H1 (cell line): ENCODE measurements at regions not wholly inside any gene's neighbourhood (a gene's known extent, or its start where the extent isn't known, plus 50 kb on each side); places are given as distances from the start of the nearest gene placed in this dataset.

Experiments used
- CTCF ChIA-PET: fragments of 300-600 bp; sonication (Branson Sonifier 250); formaldehyde crosslinking; loops from one replicate; lab custom pipeline; 2021; ENCODE audit not compliant: partially characterized antibody; lab: Charles Lee
- POLR2A ChIA-PET: fragments of 300-600 bp; sonication (Branson Sonifier 250); formaldehyde crosslinking; loops from one replicate; lab custom pipeline; 2021; ENCODE audit warnings: inconsistent platforms; ENCODE audit not compliant: partially characterized antibody; lab: Charles Lee
- DNase-seq, 2 experiments: peaks; one replicate each; pipeline versions ENCODE4 v3.0.0 to v3.0.0-alpha.2; 2010 to 2022; ENCODE audit warnings: low spot score in 2 of 2, low read depth in 1 of 2, mixed read lengths in 1 of 2
- FAIRE-seq: peaks from 2 replicates; lab custom pipeline; 2011; peaks lifted over from hg19 to GRCh38; lab: Jason Lieb, UNC
- H2AFZ ChIP-seq: 2 replicates; pipeline ENCODE4 v1.8.1; 2012; ENCODE audit warnings: low read length, inconsistent platforms
- H2AK5ac ChIP-seq: 2 replicates; pipeline ENCODE4 v1.6.1; 2013; ENCODE audit warnings: low read depth, low read length
- H2BK120ac ChIP-seq: replicated peaks from 2 replicates; pipeline ENCODE3; 2013; ENCODE audit warnings: low read depth, low read length, inconsistent platforms
- H2BK12ac ChIP-seq: 2 replicates; pipeline ENCODE4 v1.6.1; 2013; ENCODE audit warnings: low read depth, low read length
- H2BK15ac ChIP-seq: 2 replicates; pipeline ENCODE4 v1.6.1; 2013; ENCODE audit warnings: low read length
- H2BK20ac ChIP-seq: 2 replicates; pipeline ENCODE4 v1.6.1; 2013; ENCODE audit warnings: low read length
- H2BK5ac ChIP-seq: 2 replicates; pipeline ENCODE4 v1.6.1; 2013; ENCODE audit warnings: low read depth, low read length
- H3K14ac ChIP-seq: 2 replicates; pipeline ENCODE4 v1.6.1; 2013; ENCODE audit warnings: inconsistent platforms; ENCODE audit not compliant: insufficient read length
- H3K18ac ChIP-seq: 2 replicates; pipeline ENCODE4 v1.6.1; 2013; ENCODE audit warnings: low read length; ENCODE audit errors: extremely low read depth
- H3K23ac ChIP-seq: 2 replicates; pipeline ENCODE4 v1.6.1; 2013; ENCODE audit warnings: inconsistent platforms; ENCODE audit not compliant: insufficient read length
- H3K23me2 ChIP-seq: 2 replicates; pipeline ENCODE4 v1.6.1; 2013; ENCODE audit warnings: low read depth, low read length
- H3K27ac ChIP-seq: 2 replicates; pipeline ENCODE4 v1.6.1; 2011; ENCODE audit warnings: low read depth, low read length, inconsistent platforms
- H3K27me3 ChIP-seq, 4 experiments: replicated peaks in 1 of 4; 1 replicate in 1 of 4; 2 replicates in 3 of 4; pipeline versions ENCODE4 v1.6.1 to v1.8.1; 2011 to 2013; ENCODE audit warnings: low read length in 3 of 4, mild to moderate bottlenecking in 3 of 4, inconsistent platforms in 2 of 4, mixed read lengths in 2 of 4, moderate library complexity in 1 of 4; ENCODE audit not compliant: control insufficient read depth in 3 of 4, insufficient read depth in 3 of 4; ENCODE audit errors: extremely low read depth in 1 of 4
- H3K36me3 ChIP-seq, 4 experiments: 2 replicates each; pipeline versions ENCODE4 v1.6.1 to v1.8.1; 2011 to 2013; ENCODE audit warnings: mild to moderate bottlenecking in 4 of 4, low read length in 3 of 4, moderate library complexity in 2 of 4, control low read depth in 1 of 4, inconsistent platforms in 1 of 4; ENCODE audit not compliant: insufficient read depth in 4 of 4, control insufficient read depth in 2 of 4
- H3K4ac ChIP-seq: replicated peaks from 2 replicates; pipeline ENCODE3; 2013; ENCODE audit warnings: low read length, low read depth, mixed read lengths, inconsistent platforms; ENCODE audit not compliant: insufficient read length
- H3K4me1 ChIP-seq, 4 experiments: replicated peaks in 1 of 4; 1 replicate in 1 of 4; 2 replicates in 3 of 4; pipeline versions ENCODE4 v1.6.1 to v1.8.1; 2011 to 2013; ENCODE audit warnings: low read length in 3 of 4, inconsistent platforms in 2 of 4, mixed read lengths in 1 of 4; ENCODE audit not compliant: insufficient read depth in 4 of 4, control insufficient read depth in 3 of 4
- H3K4me2 ChIP-seq, 2 experiments: 2 replicates each; pipeline versions ENCODE4 v1.6.1 to v1.8.1; 2011 to 2013; ENCODE audit warnings: low read depth in 2 of 2, low read length in 2 of 2, control low read depth in 1 of 2, inconsistent platforms in 1 of 2, mild to moderate bottlenecking in 1 of 2; ENCODE audit not compliant: insufficient read depth in 1 of 2
- H3K4me3 ChIP-seq, 4 experiments: fragments of 200-600, 300-600 bp in 1 of 4; sonication (generic), shearing (Covaris generic), sonication (Bioruptor Twin) in 1 of 4; 2 replicates each; pipeline versions ENCODE4 v1.5.1 to v1.8.1; 2011 to 2016; ENCODE audit warnings: low read length in 4 of 4, low read depth in 3 of 4, control low read depth in 2 of 4, inconsistent platforms in 2 of 4, mild to moderate bottlenecking in 2 of 4, mixed read lengths in 1 of 4, moderate library complexity in 1 of 4; ENCODE audit not compliant: insufficient read depth in 2 of 4; ENCODE audit errors: extremely low read depth in 1 of 4
- H3K56ac ChIP-seq: replicated peaks from 2 replicates; pipeline ENCODE3; 2013; ENCODE audit warnings: low read depth, mild to moderate bottlenecking, mixed read lengths, low read length, inconsistent platforms; ENCODE audit not compliant: insufficient read length
- H3K79me1 ChIP-seq: 2 replicates; pipeline ENCODE4 v1.6.1; 2013; ENCODE audit warnings: low read depth, low read length, control low read depth
- H3K79me2 ChIP-seq, 2 experiments: 2 replicates each; pipeline versions ENCODE4 v1.6.1 to v1.8.1; 2012 to 2013; ENCODE audit warnings: low read length in 2 of 2, mild to moderate bottlenecking in 2 of 2, inconsistent platforms in 1 of 2; ENCODE audit not compliant: insufficient read depth in 2 of 2, control insufficient read depth in 1 of 2
- H3K9ac ChIP-seq, 4 experiments: replicated peaks in 1 of 4; 1 replicate in 1 of 4; 2 replicates in 3 of 4; pipeline versions ENCODE4 v1.6.1 to v1.8.1; 2011 to 2013; ENCODE audit warnings: low read depth in 3 of 4, low read length in 3 of 4, control low read depth in 2 of 4, mild to moderate bottlenecking in 2 of 4, moderate library complexity in 2 of 4, inconsistent platforms in 1 of 4; ENCODE audit errors: extremely low read depth in 1 of 4
- H3K9me3 ChIP-seq, 2 experiments: 2 replicates each; pipeline versions ENCODE4 v1.6.1 to v1.8.1; 2012 to 2013; ENCODE audit warnings: mild to moderate bottlenecking in 2 of 2, moderate library complexity in 2 of 2, control low read depth in 1 of 2, inconsistent platforms in 1 of 2, low read depth in 1 of 2, low read length in 1 of 2, mixed read lengths in 1 of 2; ENCODE audit not compliant: insufficient read depth in 2 of 2
- H4K20me1 ChIP-seq, 2 experiments: replicated peaks in 1 of 2; 2 replicates each; pipeline versions ENCODE3 to v1.8.1; 2011 to 2013; ENCODE audit warnings: inconsistent platforms in 2 of 2, low read length in 2 of 2, mild to moderate bottlenecking in 1 of 2; ENCODE audit not compliant: insufficient read depth in 2 of 2, control insufficient read depth in 1 of 2
- H4K5ac ChIP-seq: 2 replicates; pipeline ENCODE4 v1.6.1; 2013; ENCODE audit warnings: low read length, low read depth, mixed read lengths, inconsistent platforms; ENCODE audit not compliant: insufficient read length
- H4K8ac ChIP-seq: 2 replicates; pipeline ENCODE4 v1.8.0; 2013; ENCODE audit warnings: mild to moderate bottlenecking, moderate library complexity, low read length, inconsistent platforms; ENCODE audit not compliant: insufficient read depth; ENCODE audit errors: extremely low read depth
- H4K91ac ChIP-seq: replicated peaks from 2 replicates; pipeline ENCODE3; 2013; ENCODE audit warnings: low read length, mixed read lengths, inconsistent platforms; ENCODE audit not compliant: insufficient read length
- CBX8 ChIP-seq: fragments of 300-800, 300-1000 bp; sonication (generic); IDR thresholded peaks from 2 replicates; pipeline ENCODE4 v1.7.1; 2016; ENCODE audit warnings: low read depth, low read length, borderline replicate concordance

DNA sequence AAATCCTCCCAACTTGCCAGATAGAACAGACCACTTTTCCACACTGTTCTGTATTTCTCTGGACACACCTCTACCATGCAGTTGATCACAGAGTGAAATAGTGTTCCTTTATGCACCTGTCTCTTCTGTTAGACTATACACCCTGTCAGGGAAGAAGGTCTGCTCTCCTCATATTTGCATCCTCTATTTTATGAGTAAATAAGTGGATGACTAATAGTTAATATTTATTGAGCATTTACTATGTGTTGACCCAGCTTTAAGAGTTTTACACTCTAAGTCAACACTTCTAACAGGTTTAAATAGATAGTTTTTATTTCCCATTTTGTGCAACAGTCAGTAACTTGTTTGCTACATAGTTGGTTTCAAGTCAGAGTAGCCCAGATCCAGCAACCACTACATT lies 452.8 kb upstream of the MPDZ start:
- no peak overlapping the region for H2BK120ac ChIP-seq
- ChIA-PET POLR2A (no interaction called here), CTCF (no interaction called here)
- H3K23ac ChIP-seq = no peak overlapping the region
- DNase-seq = no peak
- no peak for FAIRE-seq
- H2BK5ac ChIP-seq = no peak overlapping the region
- no peaks in the 10 kb centered on the region for H3K79me2 ChIP-seq
- no peaks in the 10 kb centered on the region for H3K79me1 ChIP-seq
- no peak overlapping the region for H3K9ac ChIP-seq
- no peak overlapping the region for H3K4me2 ChIP-seq
- H3K9me3 ChIP-seq = no peaks in the 10 kb centered on the region
- H3K4me1 ChIP-seq = peaks cover 0 to 3% (median 0%) of the 10 kb centered on the region in 4 experiments; a peak in 1 of 7 replicates
- H3K36me3 ChIP-seq = no peaks in the 10 kb centered on the region
- no peak overlapping the region for H2BK20ac ChIP-seq
- H3K27me3 ChIP-seq = peaks cover 0 to 1% (median 0%) of the 10 kb centered on the region in 4 experiments; a peak in 1 of 7 replicates
- no peak overlapping the region for H3K56ac ChIP-seq
- no peak overlapping the region for H3K27ac ChIP-seq
- no peaks in the 10 kb centered on the region for H4K20me1 ChIP-seq
- H4K91ac ChIP-seq = no peak overlapping the region
- no peak overlapping the region for H4K5ac ChIP-seq
- no peak overlapping the region for H2AFZ ChIP-seq
- H2BK15ac ChIP-seq = no peak overlapping the region
- no peak overlapping the region for H3K4ac ChIP-seq
- H3K18ac ChIP-seq = no peak overlapping the region
- no peak overlapping the region for H2BK12ac ChIP-seq
- no peak for TF ChIP-seq CBX8
- H4K8ac ChIP-seq = no peak overlapping the region
- no peaks in the 10 kb centered on the region for H3K23me2 ChIP-seq
- no peak overlapping the region for H3K4me3 ChIP-seq
- H3K14ac ChIP-seq = no peak overlapping the region
- no peak overlapping the region for H2AK5ac ChIP-seq
